Right lobe of liver (tissue), 6 donors: ENCODE measurements at regions not wholly inside any gene's neighbourhood (a gene's known extent, or its start where the extent isn't known, plus 50 kb on each side); places are given as distances from the start of the nearest gene placed in this dataset.
A peak's percentile ranks its signal among the peaks of the same experiment; 100 is the strongest.

Source experiments
- ATAC-seq, 4 donors: fragments of 200-7000 bp; cut with Tn5 transposase; one replicate each; pipeline ENCODE4 v1.9.1; 2020; ENCODE audit warnings: mild to moderate bottlenecking in 4 of 4, moderate library complexity in 4 of 4
- DNase-seq, 3 donors: peaks; one replicate each; pipeline ENCODE4 v3.0.0-alpha.2; 2020
- H3K27ac ChIP-seq, 3 donors: fragments of 200-600 bp; one replicate each; pipeline ENCODE4 v1.8.0; 2022
- H3K27me3 ChIP-seq, 2 donors: fragments of 200-600 bp; one replicate each; pipeline ENCODE4 v1.8.0; 2022
- H3K36me3 ChIP-seq, 4 donors: fragments of 200-600 bp; sonication (generic) in 1 of 4; one replicate each; pipeline versions ENCODE4 v1.5.1 to v1.8.0; 2017 to 2022; ENCODE audit warnings: control low read depth in 1 of 4
- H3K4me1 ChIP-seq, 4 donors: fragments of 200-600 bp; sonication (generic) in 1 of 4; one replicate each; pipeline versions ENCODE4 v1.5.1 to v1.8.0; 2017 to 2022; ENCODE audit warnings: control low read depth in 1 of 4
- H3K4me3 ChIP-seq, 3 donors: fragments of 200-600 bp; one replicate each; pipeline ENCODE4 v1.8.0; 2022
- H3K9me3 ChIP-seq, 4 donors: fragments of 200-600 bp; sonication (generic) in 1 of 4; one replicate each; pipeline versions ENCODE4 v1.5.1 to v1.8.0; 2017 to 2022; ENCODE audit warnings: control low read depth in 1 of 4
- POLR2A ChIP-seq: fragments of 450-650 bp; IDR thresholded peaks from one replicate; pipeline ENCODE4 v1.6.1; 2017; ENCODE audit warnings: antibody characterized with exemption, mild to moderate bottlenecking
- WGBS: methylation state at CpG from one replicate; pipeline ENCODE4 v1.1.6; 2018; ENCODE audit warnings: low coverage, low lambda C conversion rate; ENCODE audit not compliant: insufficient coverage; ENCODE audit errors: missing lambda C conversion rate; 5-methylcytosine and 5-hydroxymethylcytosine counted together
- intact Hi-C, 2 donors: fragments of 100-400 bp; cut with DNase I; formaldehyde crosslinking; loops; one replicate each; pipeline versions ENCODE4 v1.11.2 to v1.14.1; 2022
- TF ChIP-seq, protein P1 (sequence below), 4 donors: fragments of 200-600 bp in 3 of 4; fragments of 450-650 bp in 1 of 4; IDR thresholded peaks; one replicate each; pipeline versions ENCODE4 v1.5.1 to v1.8.0; 2016 to 2022; ENCODE audit warnings: antibody characterized with exemption in 4 of 4, mild to moderate bottlenecking in 2 of 4
- donor health status: DM: no; HTN: yes; CAD: no.
- donor health status: DM: no; HTN: no; CAD: no.
- donor health status: DM: no; HTN: no; CAD: no.
- donor health status: DM: no; HTN: yes; CAD: no.
- donor health status: DM: no; HTN: yes; CAD: no.

DNA sequence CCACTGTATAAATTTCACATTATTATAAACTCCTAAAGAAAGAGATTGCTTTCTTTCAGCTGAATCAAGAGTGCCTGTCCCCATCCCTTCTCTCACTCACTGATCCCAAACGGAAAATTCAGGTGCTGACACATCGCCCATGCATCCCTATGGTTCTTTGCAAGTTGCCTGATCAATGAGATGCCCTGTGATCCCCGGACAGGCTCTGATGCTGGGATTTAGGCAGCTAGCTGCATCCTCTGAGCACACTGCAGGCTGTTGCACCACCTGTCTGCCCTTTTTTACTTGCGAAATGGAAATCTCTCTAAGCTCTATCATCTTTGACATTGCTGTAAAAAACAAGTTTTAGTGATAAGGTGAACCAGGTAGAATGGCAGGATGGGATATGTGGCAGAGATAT lies 456.5 kb downstream of the GATA3 start:
- no peak overlapping the region for H3K27ac ChIP-seq
- intact Hi-C loops = no loop called here
- DNase-seq (no peak), ATAC-seq (no peak)
- no peaks in the 10 kb centered on the region for H3K4me1 ChIP-seq
- 49% methylated on average over 4 of the region's 4 CpGs for WGBS
- H3K27me3 ChIP-seq = no peaks in the 10 kb centered on the region
- no peak for TF ChIP-seq POLR2A
- TF ChIP-seq, protein P1, sequence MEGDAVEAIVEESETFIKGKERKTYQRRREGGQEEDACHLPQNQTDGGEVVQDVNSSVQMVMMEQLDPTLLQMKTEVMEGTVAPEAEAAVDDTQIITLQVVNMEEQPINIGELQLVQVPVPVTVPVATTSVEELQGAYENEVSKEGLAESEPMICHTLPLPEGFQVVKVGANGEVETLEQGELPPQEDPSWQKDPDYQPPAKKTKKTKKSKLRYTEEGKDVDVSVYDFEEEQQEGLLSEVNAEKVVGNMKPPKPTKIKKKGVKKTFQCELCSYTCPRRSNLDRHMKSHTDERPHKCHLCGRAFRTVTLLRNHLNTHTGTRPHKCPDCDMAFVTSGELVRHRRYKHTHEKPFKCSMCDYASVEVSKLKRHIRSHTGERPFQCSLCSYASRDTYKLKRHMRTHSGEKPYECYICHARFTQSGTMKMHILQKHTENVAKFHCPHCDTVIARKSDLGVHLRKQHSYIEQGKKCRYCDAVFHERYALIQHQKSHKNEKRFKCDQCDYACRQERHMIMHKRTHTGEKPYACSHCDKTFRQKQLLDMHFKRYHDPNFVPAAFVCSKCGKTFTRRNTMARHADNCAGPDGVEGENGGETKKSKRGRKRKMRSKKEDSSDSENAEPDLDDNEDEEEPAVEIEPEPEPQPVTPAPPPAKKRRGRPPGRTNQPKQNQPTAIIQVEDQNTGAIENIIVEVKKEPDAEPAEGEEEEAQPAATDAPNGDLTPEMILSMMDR (IDR thresholded peaks at IDR 0.05) = no peak
- H3K4me3 ChIP-seq = no peak overlapping the region
- no peaks in the 10 kb centered on the region for H3K9me3 ChIP-seq
- no peaks in the 10 kb centered on the region for H3K36me3 ChIP-seq

DNA sequence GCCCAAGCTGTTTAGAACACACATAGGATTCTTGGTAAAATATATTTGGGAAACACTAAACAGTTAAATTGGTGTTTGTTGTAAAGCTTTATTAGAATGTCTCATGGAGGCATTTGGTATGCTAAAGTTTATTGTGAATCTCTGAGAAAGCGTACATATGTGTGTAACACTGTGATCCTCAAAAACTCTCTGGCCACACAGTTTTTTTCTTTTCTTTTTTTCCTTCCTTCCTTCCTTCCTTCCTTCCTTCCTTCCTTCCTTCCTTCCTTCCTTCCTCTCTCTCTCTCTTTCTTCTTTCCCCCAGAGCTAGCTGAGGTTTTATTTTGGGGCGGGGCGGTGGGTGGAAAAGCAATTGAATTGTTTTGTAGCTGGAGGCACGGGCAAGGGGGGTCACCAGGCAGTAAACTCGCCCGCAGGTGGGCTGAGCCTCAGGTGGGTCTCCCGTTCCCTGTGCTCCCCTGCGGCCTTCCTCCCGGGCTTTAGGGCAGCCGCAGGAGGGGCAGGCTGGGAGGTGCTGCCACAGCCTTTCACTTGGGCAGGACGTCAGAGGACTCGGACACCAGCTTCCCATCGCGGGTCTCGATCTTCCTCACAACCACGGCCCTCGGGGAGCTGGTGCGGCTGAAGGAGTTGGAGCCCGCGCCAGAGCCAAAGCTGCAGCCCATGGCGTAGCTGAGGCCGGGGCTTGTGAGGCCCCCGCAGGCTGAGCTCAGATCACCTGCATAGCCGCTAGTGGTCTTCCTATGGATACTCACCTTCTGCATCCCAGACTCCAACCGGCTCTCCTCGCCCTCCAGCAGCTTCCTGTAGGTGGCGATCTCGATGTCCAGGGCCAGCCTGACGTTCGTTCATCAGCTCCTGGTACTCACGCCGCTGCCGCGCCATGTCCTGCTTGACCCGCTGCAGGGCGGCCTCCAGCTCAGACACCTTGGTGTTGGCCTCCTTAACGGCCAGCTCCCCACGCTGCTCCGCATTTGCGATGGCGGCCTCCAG lies 459.0 kb downstream of the GATA3 start:
- Histone ChIP-seq H3K27ac (no peak overlapping the region), H3K27me3 (no peaks in the 10 kb centered on the region), H3K9me3 (no peaks in the 10 kb centered on the region), H3K4me1 (no peaks in the 10 kb centered on the region), H3K4me3 (no peak overlapping the region), H3K36me3 (no peaks in the 10 kb centered on the region)
- WGBS = 52% methylated on average over 7 of the region's 41 CpGs
- intact Hi-C loops = no loop called here
- no peak for DNase-seq
- no peak for ATAC-seq
- TF ChIP-seq, protein P1 (IDR thresholded peaks at IDR 0.05) = no peak
- no peak for TF ChIP-seq POLR2A

DNA sequence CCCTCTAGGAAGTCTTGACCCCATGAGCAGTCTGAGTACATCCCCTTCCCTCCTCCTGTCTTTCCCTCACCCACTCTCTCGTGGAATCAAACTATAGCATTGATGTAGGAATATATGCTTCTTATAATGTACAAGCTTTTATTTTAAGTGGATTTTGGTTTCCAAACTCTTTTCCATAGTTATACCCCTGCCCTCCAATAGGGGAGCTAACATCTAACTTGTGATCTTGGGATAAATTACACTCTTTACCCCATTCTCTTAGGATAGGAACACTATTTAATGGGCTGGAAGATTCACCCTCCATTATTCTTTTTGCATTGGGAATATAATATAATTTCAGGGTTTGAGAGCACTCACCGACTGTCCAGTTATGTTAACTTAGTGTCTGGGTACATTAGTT lies 465.9 kb downstream of the GATA3 start:
- Histone ChIP-seq H3K4me1 (no peaks in the 10 kb centered on the region), H3K36me3 (no peaks in the 10 kb centered on the region), H3K9me3 (no peaks in the 10 kb centered on the region), H3K4me3 (no peak overlapping the region), H3K27ac (no peak overlapping the region), H3K27me3 (no peaks in the 10 kb centered on the region)
- intact Hi-C loops = no loop called here
- ATAC-seq = no peak
- 0% methylated on average over 1 of the region's 2 CpGs for WGBS
- no peak for DNase-seq
- no peak for TF ChIP-seq POLR2A
- TF ChIP-seq, protein P1 (IDR thresholded peaks at IDR 0.05) = peak in 1 of 4 donors; percentile 14

DNA sequence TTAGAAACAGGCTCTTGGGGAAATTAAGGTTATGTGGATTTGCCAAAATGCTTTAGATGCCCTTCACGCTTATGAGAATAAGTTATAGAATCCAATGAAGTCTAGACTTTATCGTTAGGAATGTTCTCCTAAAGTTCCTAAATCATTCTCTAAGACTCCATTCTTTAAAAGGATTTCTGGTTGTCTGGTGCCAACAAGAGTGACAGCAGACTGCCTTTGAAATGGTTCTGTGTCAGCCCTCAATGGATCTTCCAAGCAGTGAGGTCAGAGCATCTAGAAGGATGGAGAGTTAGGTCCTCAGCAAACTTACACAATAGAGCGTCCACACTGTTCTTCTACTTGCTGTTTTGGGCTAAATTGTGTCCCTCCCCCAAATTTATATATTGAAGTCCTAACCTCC lies 473.3 kb downstream of the GATA3 start:
- intact Hi-C loops = no loop called here
- no peaks in the 10 kb centered on the region for H3K27me3 ChIP-seq
- no peaks in the 10 kb centered on the region for H3K4me1 ChIP-seq
- WGBS = 72% methylated on average over 3 of the region's 3 CpGs
- no peaks in the 10 kb centered on the region for H3K36me3 ChIP-seq
- no peak for ATAC-seq
- H3K4me3 ChIP-seq = no peak overlapping the region
- TF ChIP-seq POLR2A = no peak
- TF ChIP-seq, protein P1 (IDR thresholded peaks at IDR 0.05) = no peak
- H3K27ac ChIP-seq = no peak overlapping the region
- no peak for DNase-seq
- no peaks in the 10 kb centered on the region for H3K9me3 ChIP-seq
